ENCODE measurements at regions not wholly inside any gene's neighbourhood (a gene's known extent, or its start where the extent isn't known, plus 50 kb on each side); places are given as distances from the start of the nearest gene placed in this dataset.

- H3K14ac ChIP-seq (ENCODE audit: insufficient read depth, low read length), result no peak overlapping the region
- H3K9ac ChIP-seq (ENCODE audit: extremely low read depth, insufficient read length, low read length), result no peak overlapping the region
- H4K5ac ChIP-seq (ENCODE audit: insufficient read length, low read depth, low read length), result no peak overlapping the region
- no peak overlapping the region for H3K4me2 ChIP-seq (ENCODE audit: insufficient read depth, insufficient read length, low read length)
- no peak overlapping the region for H3K27ac ChIP-seq (ENCODE audit: insufficient read length, low read depth, low read length)
- no peaks in the 10 kb centered on the region for H3K79me1 ChIP-seq (ENCODE audit: insufficient read depth, low read depth, low read length, poor library complexity, severe bottlenecking)
- H4K8ac ChIP-seq (replicated peaks; ENCODE audit: insufficient read length, low read depth, low read length), result no peak overlapping the region
- Mint-ChIP-seq H3K4me1 (no peaks in the 10 kb centered on the region), H3K27me3 (ENCODE audit: low read depth) (no peaks in the 10 kb centered on the region), H3K36me3 (ENCODE audit: insufficient read depth in 1 of 3, low read depth in 3 of 3) (no peaks in the 10 kb centered on the region), H3K9me3 (no peaks in the 10 kb centered on the region), H3K4me3 (no peak overlapping the region), H3K27ac (no peak overlapping the region)
- no peak for TF ChIP-seq CTCF (conservative IDR thresholded peaks at IDR 0.05)
- no peaks in the 10 kb centered on the region for H3K27me3 ChIP-seq (ENCODE audit: insufficient read depth, low read length)
- no peak overlapping the region for H3K23ac ChIP-seq (ENCODE audit: insufficient read length, low read depth, low read length)
- H2AFZ ChIP-seq (ENCODE audit: low read length), result no peak overlapping the region
- no CpG with 5 or more reads among the region's 5 CpGs for WGBS (ENCODE audit: extremely low coverage, insufficient read length, low lambda C conversion rate)
- no peak overlapping the region for H3K56ac ChIP-seq (ENCODE audit: insufficient read length, low read depth, low read length)
- no peak overlapping the region for H2AK5ac ChIP-seq (ENCODE audit: insufficient read length, low read length)
- H3K4me1 ChIP-seq (ENCODE audit: insufficient read depth, low read length), result no peaks in the 10 kb centered on the region
- H3K4ac ChIP-seq (ENCODE audit: low read depth, low read length), result no peak overlapping the region
- no peak overlapping the region for H4K91ac ChIP-seq (ENCODE audit: insufficient read length, low read depth, low read length)
- no peaks in the 10 kb centered on the region for H3K79me2 ChIP-seq (ENCODE audit: insufficient read depth, low read length)
- H4K20me1 ChIP-seq (ENCODE audit: control insufficient read depth, insufficient read depth, insufficient read length), result no peaks in the 10 kb centered on the region
- H3T11ph ChIP-seq (ENCODE audit: low read length), result no peak overlapping the region
- H2BK120ac ChIP-seq (ENCODE audit: low read depth, low read length, poor library complexity, severe bottlenecking), result no peak overlapping the region
- H2BK12ac ChIP-seq (ENCODE audit: insufficient read length, low read depth, low read length), result no peak overlapping the region
- no peak overlapping the region for H2BK20ac ChIP-seq (ENCODE audit: low read depth, low read length, poor library complexity, severe bottlenecking)
- no peak for DNase-seq
- H2BK15ac ChIP-seq (ENCODE audit: low read depth, low read length), result no peak overlapping the region
- H3K9me3 ChIP-seq (ENCODE audit: control insufficient read depth, low read depth, low read length), result no peaks in the 10 kb centered on the region
- no peak overlapping the region for H2BK5ac ChIP-seq (ENCODE audit: insufficient read length, low read length)
- no peak overlapping the region for H3K18ac ChIP-seq (ENCODE audit: insufficient read length, low read depth, low read length)
- no peaks in the 10 kb centered on the region for H3K23me2 ChIP-seq (ENCODE audit: insufficient read length, low read depth, low read length, poor library complexity, severe bottlenecking)
Measured at GRCh38 chr1:104630567-104631149, 881.0 kb downstream of the AMY1C start.

Measured in H9 (cell line).